MM.1S (cell line): ENCODE measurements at regions not wholly inside any gene's neighbourhood (a gene's known extent, or its start where the extent isn't known, plus 50 kb on each side); places are given as distances from the start of the nearest gene placed in this dataset.

Experiments used
- EZH2 ChIP-seq: fragments of 300-600 bp; sonication (generic); optimal IDR thresholded peaks from 2 replicates; pipeline ENCODE3; 2017; ENCODE audit warnings: low read depth, mild to moderate bottlenecking, antibody characterized with exemption, low read length, mixed read lengths
- TF ChIP-seq, protein P1 (sequence below): fragments of 300-600 bp; sonication (generic); IDR thresholded peaks from 2 replicates; pipeline ENCODE4 v1.5.1; 2016; ENCODE audit warnings: antibody characterized with exemption, low read length, mixed read lengths

DNA sequence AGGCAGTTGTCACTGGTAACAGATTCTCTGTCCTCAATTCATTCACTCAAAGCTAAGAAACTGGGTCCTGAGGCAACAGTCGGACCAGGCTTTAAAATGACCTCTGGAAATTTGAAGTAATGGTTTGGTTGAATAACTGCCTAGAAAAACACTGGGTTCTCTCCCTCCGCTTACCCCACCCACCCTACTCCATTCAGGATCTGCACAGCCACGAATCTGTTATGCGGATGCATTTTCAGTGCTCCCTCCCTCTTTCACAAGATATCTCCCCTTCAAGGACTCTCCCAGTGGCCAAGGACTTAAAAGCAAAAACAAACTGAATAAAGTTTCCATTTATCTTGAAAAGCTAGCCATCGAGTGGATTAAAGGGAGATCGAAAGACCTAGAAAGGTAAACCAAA lies 260.2 kb upstream of the ANKRD55 start:
- TF ChIP-seq, protein P1, sequence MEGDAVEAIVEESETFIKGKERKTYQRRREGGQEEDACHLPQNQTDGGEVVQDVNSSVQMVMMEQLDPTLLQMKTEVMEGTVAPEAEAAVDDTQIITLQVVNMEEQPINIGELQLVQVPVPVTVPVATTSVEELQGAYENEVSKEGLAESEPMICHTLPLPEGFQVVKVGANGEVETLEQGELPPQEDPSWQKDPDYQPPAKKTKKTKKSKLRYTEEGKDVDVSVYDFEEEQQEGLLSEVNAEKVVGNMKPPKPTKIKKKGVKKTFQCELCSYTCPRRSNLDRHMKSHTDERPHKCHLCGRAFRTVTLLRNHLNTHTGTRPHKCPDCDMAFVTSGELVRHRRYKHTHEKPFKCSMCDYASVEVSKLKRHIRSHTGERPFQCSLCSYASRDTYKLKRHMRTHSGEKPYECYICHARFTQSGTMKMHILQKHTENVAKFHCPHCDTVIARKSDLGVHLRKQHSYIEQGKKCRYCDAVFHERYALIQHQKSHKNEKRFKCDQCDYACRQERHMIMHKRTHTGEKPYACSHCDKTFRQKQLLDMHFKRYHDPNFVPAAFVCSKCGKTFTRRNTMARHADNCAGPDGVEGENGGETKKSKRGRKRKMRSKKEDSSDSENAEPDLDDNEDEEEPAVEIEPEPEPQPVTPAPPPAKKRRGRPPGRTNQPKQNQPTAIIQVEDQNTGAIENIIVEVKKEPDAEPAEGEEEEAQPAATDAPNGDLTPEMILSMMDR, result no peak
- TF ChIP-seq EZH2, result no peak
